Karpas-422 (cell line): ENCODE measurements at regions not wholly inside any gene's neighbourhood (a gene's known extent, or its start where the extent isn't known, plus 50 kb on each side); places are given as distances from the start of the nearest gene placed in this dataset.

Experiments used
- DNase-seq: peaks from one replicate; pipeline ENCODE4 v3.0.0-alpha.2; 2015
- H2AFZ ChIP-seq: fragments of 200-600 bp; sonication (generic); 2 replicates; pipeline ENCODE4 v1.6.1; 2014; ENCODE audit warnings: antibody characterized with exemption, low read length, mixed read lengths
- H3K27ac ChIP-seq: fragments of 200-600 bp; sonication (generic); 2 replicates; pipeline ENCODE4 v1.5.1; 2014; ENCODE audit warnings: mild to moderate bottlenecking, low read length, moderate library complexity
- H3K27me3 ChIP-seq: fragments of 200-600 bp; sonication (generic); 2 replicates; pipeline ENCODE4 v1.6.1; 2014; ENCODE audit warnings: low read length, mixed read lengths
- H3K36me3 ChIP-seq: fragments of 200-600 bp; sonication (generic); 2 replicates; pipeline ENCODE4 v1.6.1; 2014; ENCODE audit warnings: low read length, mixed read lengths; ENCODE audit not compliant: insufficient read depth
- H3K4me1 ChIP-seq: fragments of 200-600 bp; sonication (generic); 2 replicates; pipeline ENCODE4 v1.6.1; 2014; ENCODE audit warnings: mild to moderate bottlenecking, low read length, mixed read lengths
- H3K4me2 ChIP-seq: fragments of 200-600 bp; sonication (generic); 2 replicates; pipeline ENCODE4 v1.6.1; 2014; ENCODE audit warnings: low read length, low read depth, mild to moderate bottlenecking; ENCODE audit not compliant: poor library complexity, severe bottlenecking
- H3K4me3 ChIP-seq: fragments of 200-600 bp; sonication (generic); 2 replicates; pipeline ENCODE4 v1.5.1; 2014; ENCODE audit warnings: mild to moderate bottlenecking, antibody characterized with exemption, low read length, mixed read lengths
- H3K79me2 ChIP-seq: fragments of 200-600 bp; sonication (generic); 2 replicates; pipeline ENCODE4 v1.6.1; 2014; ENCODE audit warnings: mild to moderate bottlenecking, low read length, mixed read lengths
- H3K9ac ChIP-seq: fragments of 200-600 bp; sonication (generic); 2 replicates; pipeline ENCODE4 v1.6.0; 2014; ENCODE audit warnings: low read length
- H3K9me2 ChIP-seq: fragments of 200-600 bp; sonication (generic), shearing (Covaris generic); replicated peaks from 2 replicates; pipeline ENCODE4 v1.6.0; 2014; ENCODE audit warnings: mild to moderate bottlenecking, low read length, moderate library complexity; ENCODE audit not compliant: insufficient read depth
- H3K9me3 ChIP-seq: fragments of 300-700, 200-600 bp; sonication (generic); 2 replicates; pipeline ENCODE4 v1.6.1; 2014; ENCODE audit warnings: low read length, mixed read lengths
- H4K20me1 ChIP-seq: fragments of 200-600 bp; sonication (generic); 2 replicates; pipeline ENCODE4 v1.6.1; 2014; ENCODE audit warnings: mild to moderate bottlenecking, antibody characterized with exemption, low read length, low read depth; ENCODE audit not compliant: insufficient read depth

GRCh38 chr11:119844808-119845207, 115.8 kb upstream of the NECTIN1 start:
- no peaks in the 10 kb centered on the region for H3K36me3 ChIP-seq
- H3K27me3 ChIP-seq: no peaks in the 10 kb centered on the region
- no peak overlapping the region for H2AFZ ChIP-seq
- no peaks in the 10 kb centered on the region for H3K4me1 ChIP-seq
- H3K4me3 ChIP-seq: no peak overlapping the region
- no peak for DNase-seq
- no peak overlapping the region for H3K27ac ChIP-seq
- no peak overlapping the region for H3K4me2 ChIP-seq
- no peaks in the 10 kb centered on the region for H4K20me1 ChIP-seq
- no peaks in the 10 kb centered on the region for H3K79me2 ChIP-seq
- no peaks in the 10 kb centered on the region for H3K9me3 ChIP-seq
- H3K9me2 ChIP-seq: no peaks in the 10 kb centered on the region
- no peak overlapping the region for H3K9ac ChIP-seq

- Histone ChIP-seq H3K4me1 (no peaks in the 10 kb centered on the region), H3K36me3 (no peaks in the 10 kb centered on the region), H3K9me2 (no peaks in the 10 kb centered on the region), H3K79me2 (no peaks in the 10 kb centered on the region), H3K4me2 (no peak overlapping the region), H3K27me3 (no peaks in the 10 kb centered on the region), H3K27ac (no peak overlapping the region), H3K4me3 (no peak overlapping the region), H2AFZ (no peak overlapping the region), H3K9me3 (no peaks in the 10 kb centered on the region), H4K20me1 (no peaks in the 10 kb centered on the region), H3K9ac (no peak overlapping the region)
- no peak for DNase-seq
Measured at GRCh38 chr11:119843877-119844276, 114.9 kb upstream of the NECTIN1 start.

- no peak for DNase-seq
- Histone ChIP-seq H3K4me3 (no peak overlapping the region), H3K27ac (no peak overlapping the region), H4K20me1 (no peaks in the 10 kb centered on the region), H3K36me3 (no peaks in the 10 kb centered on the region), H3K4me1 (no peaks in the 10 kb centered on the region), H3K27me3 (no peaks in the 10 kb centered on the region), H3K9ac (no peak overlapping the region), H3K79me2 (no peaks in the 10 kb centered on the region), H2AFZ (no peak overlapping the region), H3K4me2 (no peak overlapping the region), H3K9me2 (no peaks in the 10 kb centered on the region), H3K9me3 (no peaks in the 10 kb centered on the region)
Measured at GRCh38 chr11:119842731-119843130, 113.7 kb upstream of the NECTIN1 start.

DNA sequence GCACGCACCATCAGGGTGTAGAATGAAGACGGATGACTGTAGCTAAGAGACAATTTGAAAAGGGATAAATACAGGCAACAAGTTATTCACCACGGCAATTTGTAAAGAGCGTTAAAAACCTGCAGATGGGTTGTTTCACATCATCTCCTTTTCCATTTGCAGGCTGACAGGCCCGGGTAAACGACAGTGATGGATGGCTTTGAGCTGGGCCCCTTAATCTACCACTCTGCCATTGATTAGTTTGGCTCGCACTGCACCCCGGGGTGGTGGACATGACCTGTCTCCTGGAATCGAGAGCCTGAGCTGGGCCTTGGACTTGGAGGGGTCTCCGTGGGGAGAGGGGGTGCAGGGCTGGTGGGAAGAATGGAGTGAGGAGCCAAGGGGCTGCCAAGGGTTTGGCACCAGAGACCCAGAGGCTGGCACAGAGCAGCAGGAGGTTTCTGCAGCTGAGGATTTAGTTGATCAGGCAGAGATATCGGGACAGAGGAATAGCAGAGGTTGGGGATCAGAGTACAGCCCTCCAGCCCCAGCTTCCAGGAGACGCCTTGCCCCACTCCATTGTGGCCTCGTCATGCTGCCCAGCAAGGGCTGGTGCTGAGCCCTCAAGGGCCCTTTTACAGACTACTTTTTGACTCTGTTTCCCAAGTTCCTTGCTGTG, 110.6 kb upstream of the NECTIN1 start:
- no peaks in the 10 kb centered on the region for H3K27me3 ChIP-seq
- no peaks in the 10 kb centered on the region for H3K79me2 ChIP-seq
- no peak overlapping the region for H2AFZ ChIP-seq
- H3K9me3 ChIP-seq: no peaks in the 10 kb centered on the region
- no peak overlapping the region for H3K4me3 ChIP-seq
- H3K4me2 ChIP-seq: no peak overlapping the region
- H3K27ac ChIP-seq: no peak overlapping the region
- no peak for DNase-seq
- H3K9me2 ChIP-seq: no peaks in the 10 kb centered on the region
- H3K36me3 ChIP-seq: no peaks in the 10 kb centered on the region
- no peaks in the 10 kb centered on the region for H4K20me1 ChIP-seq
- H3K4me1 ChIP-seq: no peaks in the 10 kb centered on the region
- H3K9ac ChIP-seq: no peak overlapping the region

- Histone ChIP-seq H3K36me3 (no peaks in the 10 kb centered on the region), H3K9ac (no peak overlapping the region), H3K9me2 (no peaks in the 10 kb centered on the region), H2AFZ (no peak overlapping the region), H3K27ac (no peak overlapping the region), H3K27me3 (no peaks in the 10 kb centered on the region), H3K4me2 (no peak overlapping the region), H3K4me3 (no peak overlapping the region), H3K79me2 (no peaks in the 10 kb centered on the region), H4K20me1 (no peaks in the 10 kb centered on the region), H3K9me3 (no peaks in the 10 kb centered on the region), H3K4me1 (no peaks in the 10 kb centered on the region)
- DNase-seq: no peak
Measured at GRCh38 chr11:119835753-119836152, 106.8 kb upstream of the NECTIN1 start.

- no peaks in the 10 kb centered on the region for H3K4me1 ChIP-seq
- no peak overlapping the region for H3K4me3 ChIP-seq
- H3K36me3 ChIP-seq: no peaks in the 10 kb centered on the region
- no peak overlapping the region for H3K9ac ChIP-seq
- H3K27me3 ChIP-seq: no peaks in the 10 kb centered on the region
- no peaks in the 10 kb centered on the region for H3K9me2 ChIP-seq
- H4K20me1 ChIP-seq: no peaks in the 10 kb centered on the region
- H3K27ac ChIP-seq: no peak overlapping the region
- H2AFZ ChIP-seq: no peak overlapping the region
- no peaks in the 10 kb centered on the region for H3K9me3 ChIP-seq
- no peaks in the 10 kb centered on the region for H3K79me2 ChIP-seq
- no peak overlapping the region for H3K4me2 ChIP-seq
- no peak for DNase-seq
Measured at GRCh38 chr11:119832202-119832935, 103.4 kb upstream of the NECTIN1 start.

DNA sequence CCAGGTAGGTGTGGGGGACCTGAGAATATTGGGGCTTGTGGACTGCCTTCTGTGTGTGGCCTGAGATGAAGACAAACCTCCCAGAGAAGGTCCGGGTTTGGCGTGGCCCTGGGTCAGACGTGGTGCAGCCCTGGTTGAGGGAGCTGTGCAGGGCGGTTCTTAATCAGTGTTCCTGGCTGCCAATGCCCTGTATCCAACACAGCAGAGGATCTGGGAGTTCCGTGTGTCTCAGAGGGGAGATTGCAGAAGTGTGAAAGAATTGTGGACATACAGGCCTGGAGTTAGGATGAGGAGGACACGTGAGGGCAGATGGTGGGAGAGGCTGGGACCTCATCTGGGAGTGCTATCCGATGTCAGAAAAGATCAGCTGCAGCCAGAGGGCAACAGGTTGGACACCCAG, 102.0 kb upstream of the NECTIN1 start:
- Histone ChIP-seq H3K4me2 (no peak overlapping the region), H2AFZ (no peak overlapping the region), H3K27ac (no peak overlapping the region), H3K27me3 (no peaks in the 10 kb centered on the region), H3K9me3 (no peaks in the 10 kb centered on the region), H4K20me1 (no peaks in the 10 kb centered on the region), H3K4me1 (no peaks in the 10 kb centered on the region), H3K9me2 (no peaks in the 10 kb centered on the region), H3K36me3 (no peaks in the 10 kb centered on the region), H3K4me3 (no peak overlapping the region), H3K9ac (no peak overlapping the region), H3K79me2 (no peaks in the 10 kb centered on the region)
- DNase-seq: no peak

DNA sequence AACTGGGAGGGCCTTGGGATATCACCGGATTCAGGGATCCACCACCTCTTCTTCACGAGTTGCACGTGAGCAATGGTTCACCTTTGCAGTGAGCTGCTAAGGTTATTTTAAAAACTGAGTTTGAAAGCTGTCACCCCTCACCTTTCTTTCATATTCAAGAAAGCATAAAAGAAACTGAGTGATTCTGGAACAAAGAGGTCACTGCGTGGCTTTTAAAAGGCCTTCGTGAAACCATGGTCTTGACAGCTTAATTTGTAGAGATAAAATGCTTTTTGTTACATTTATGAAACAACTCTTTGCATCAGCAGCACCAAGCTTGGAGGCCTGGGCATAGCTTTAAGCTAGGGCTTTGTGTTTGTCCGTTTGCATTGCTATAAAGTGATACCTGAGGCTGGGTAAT, 101.4 kb upstream of the NECTIN1 start:
- Histone ChIP-seq H3K4me2 (no peak overlapping the region), H3K9ac (no peak overlapping the region), H3K79me2 (no peaks in the 10 kb centered on the region), H3K36me3 (no peaks in the 10 kb centered on the region), H3K9me3 (no peaks in the 10 kb centered on the region), H3K4me3 (no peak overlapping the region), H3K9me2 (no peaks in the 10 kb centered on the region), H3K4me1 (no peaks in the 10 kb centered on the region), H3K27ac (no peak overlapping the region), H2AFZ (no peak overlapping the region), H3K27me3 (no peaks in the 10 kb centered on the region), H4K20me1 (no peaks in the 10 kb centered on the region)
- DNase-seq: no peak
